ENCODE measurements at regions not wholly inside any gene's neighbourhood (a gene's known extent, or its start where the extent isn't known, plus 50 kb on each side); places are given as distances from the start of the nearest gene placed in this dataset.

GRCh38 chr2:120546048-120546864 lies 189.4 kb upstream of the GLI2 start (continued):
- peak; percentile 72; the same call in 1 of the 2 replicates for TF ChIP-seq FOSL1 (CRISPR knock-in tag; IDR thresholded peaks at IDR 0.05; ENCODE audit: borderline replicate concordance)
- peak; percentile 77 for TF ChIP-seq ZNF776 (CRISPR knock-in tag; IDR thresholded peaks at IDR 0.05)
- TF ChIP-seq TRAFD1 (CRISPR knock-in tag; IDR thresholded peaks at IDR 0.05; ENCODE audit: borderline replicate concordance): peak; percentile 81; the same call in 1 of the 2 replicates
- no peak for TF ChIP-seq EHMT2 (IDR thresholded peaks at IDR 0.05; ENCODE audit: borderline replicate concordance, low read depth, low read length)
- TF ChIP-seq LCORL (IDR thresholded peaks at IDR 0.05): peak; percentile 60
- peak; percentile 95 for TF ChIP-seq LCORL (CRISPR knock-in tag; IDR thresholded peaks at IDR 0.05)
- 0 out of 2 replicates have a peak, but pooled peaks have one; percentile 20 for TF ChIP-seq HMGXB3 (CRISPR knock-in tag; IDR thresholded peaks at IDR 0.05; ENCODE audit: borderline replicate concordance)
- TF ChIP-seq HNRNPH1 (optimal IDR thresholded peaks at IDR 0.05; ENCODE audit: low read depth, low read length): no peak
- TF ChIP-seq NFE2 (CRISPR knock-in tag; IDR thresholded peaks at IDR 0.05): no peak
- TF ChIP-seq ZNF512B (CRISPR knock-in tag; IDR thresholded peaks at IDR 0.05; ENCODE audit: borderline replicate concordance): no peak; the same call in 1 of the 2 replicates
- peak; percentile 74; the same call in 1 of the 2 replicates for TF ChIP-seq ZSCAN21 (CRISPR knock-in tag; IDR thresholded peaks at IDR 0.05; ENCODE audit: borderline replicate concordance)
- 0 out of 2 replicates have a peak, but pooled peaks have one; percentile 70 for TF ChIP-seq ZFP1 (CRISPR knock-in tag; IDR thresholded peaks at IDR 0.05)
- TF ChIP-seq BCL3 (CRISPR knock-in tag; IDR thresholded peaks at IDR 0.05): peak; percentile 93
- TF ChIP-seq PRDM15 (CRISPR knock-in tag; IDR thresholded peaks at IDR 0.05): peak; percentile 90
